SK-N-SH treated with all-trans-retinoic acid at 6 μM for 48 hours (cell line): ENCODE measurements at regions not wholly inside any gene's neighbourhood (a gene's known extent, or its start where the extent isn't known, plus 50 kb on each side); places are given as distances from the start of the nearest gene placed in this dataset.
A peak's percentile ranks its signal among the peaks of the same experiment; 100 is the strongest.

ENCODE experiments used
- ATAC-seq: fragments of 200-7000 bp; cut with Tn5 transposase; 3 replicates; pipeline ENCODE4 v1.9.1; 2020; ENCODE audit warnings: mild to moderate bottlenecking, moderate library complexity
- ARNTL ChIP-seq: fragments of 450-650 bp; formaldehyde crosslinking; IDR thresholded peaks from 2 replicates; pipeline ENCODE4 v1.5.0; 2020; ENCODE audit warnings: low read depth, mild to moderate bottlenecking, moderate library complexity, borderline replicate concordance
- BACH2 ChIP-seq: fragments of 250-450 bp; sonication (Bioruptor Pico); IDR thresholded peaks from 2 replicates; pipeline ENCODE4 v1.9.0; 2021; ENCODE audit warnings: mild to moderate bottlenecking, borderline replicate concordance
- CREB5 ChIP-seq: fragments of 250-450 bp; sonication (Bioruptor Pico); IDR thresholded peaks from 2 replicates; pipeline ENCODE4 v1.5.1; 2020; ENCODE audit warnings: low read depth, mild to moderate bottlenecking, moderate library complexity
- CSDC2 ChIP-seq: fragments of 250-450 bp; sonication (Bioruptor Pico); IDR thresholded peaks from 2 replicates; pipeline ENCODE4 v1.5.0; 2020; ENCODE audit warnings: mild to moderate bottlenecking, moderate library complexity
- ESRRG ChIP-seq: fragments of 250-450 bp; sonication (Bioruptor Pico); IDR thresholded peaks from 2 replicates; pipeline ENCODE4 v1.6.1; 2021; ENCODE audit warnings: mild to moderate bottlenecking
- GLIS3 ChIP-seq: fragments of 250-450 bp; sonication (Bioruptor Pico); IDR thresholded peaks from 2 replicates; pipeline ENCODE4 v1.5.0; 2020; ENCODE audit warnings: mild to moderate bottlenecking, moderate library complexity
- ISL1 ChIP-seq: fragments of 250-450 bp; sonication (Bioruptor Pico); IDR thresholded peaks from 2 replicates; pipeline ENCODE4 v2.1.2; 2022; ENCODE audit warnings: mild to moderate bottlenecking, moderate library complexity
- OSR1 ChIP-seq: fragments of 250-450 bp; sonication (Bioruptor Pico); IDR thresholded peaks from 2 replicates; pipeline ENCODE4 v1.8.0; 2022; ENCODE audit warnings: moderate library complexity, mild to moderate bottlenecking, inconsistent platforms
- PATZ1 ChIP-seq: fragments of 250-450 bp; sonication (Bioruptor Pico); IDR thresholded peaks from 2 replicates; pipeline ENCODE4 v1.8.0; 2020; ENCODE audit warnings: mild to moderate bottlenecking, moderate library complexity, borderline replicate concordance
- PPARA ChIP-seq: fragments of 250-450 bp; sonication (Bioruptor Pico); IDR thresholded peaks from 2 replicates; pipeline ENCODE4 v1.5.0; 2020; ENCODE audit warnings: mild to moderate bottlenecking, borderline replicate concordance
- SNAI2 ChIP-seq: fragments of 250-450 bp; sonication (Bioruptor Pico); IDR thresholded peaks from 2 replicates; pipeline ENCODE4 v1.5.0; 2020; ENCODE audit warnings: mild to moderate bottlenecking, moderate library complexity
- TCF4 ChIP-seq: fragments of 250-450 bp; sonication (Bioruptor Pico); IDR thresholded peaks from 2 replicates; pipeline ENCODE4 v1.8.0; 2021; ENCODE audit warnings: mild to moderate bottlenecking, moderate library complexity, borderline replicate concordance
- TOX ChIP-seq: fragments of 250-450 bp; sonication (Bioruptor Pico); IDR thresholded peaks from 2 replicates; pipeline ENCODE4 v1.8.0; 2021; ENCODE audit warnings: mild to moderate bottlenecking, moderate library complexity, borderline replicate concordance
- TSHZ2 ChIP-seq: fragments of 250-450 bp; sonication (Bioruptor Pico); IDR thresholded peaks from 2 replicates; pipeline ENCODE4 v1.5.0; 2020; ENCODE audit warnings: mild to moderate bottlenecking, moderate library complexity
- ZC3H10 ChIP-seq: fragments of 250-450 bp; sonication (Bioruptor Pico); IDR thresholded peaks from 2 replicates; pipeline ENCODE4 v1.5.1; 2021; ENCODE audit warnings: mild to moderate bottlenecking, moderate library complexity
- ZFP3 ChIP-seq: fragments of 250-450 bp; sonication (Bioruptor Pico); IDR thresholded peaks from 2 replicates; pipeline ENCODE4 v1.5.0; 2020; ENCODE audit warnings: mild to moderate bottlenecking, moderate library complexity
- ZFP30 ChIP-seq: fragments of 450-650 bp; formaldehyde crosslinking; IDR thresholded peaks from 2 replicates; pipeline ENCODE4 v1.5.0; 2022; ENCODE audit warnings: mild to moderate bottlenecking, moderate library complexity
- ZNF565 ChIP-seq: fragments of 450-650 bp; formaldehyde crosslinking; conservative IDR thresholded peaks from 2 replicates; pipeline ENCODE4 v1.5.0; 2020; ENCODE audit warnings: low read depth, mild to moderate bottlenecking, moderate library complexity
- ZNF70 ChIP-seq: fragments of 450-650 bp; formaldehyde crosslinking; IDR thresholded peaks from 2 replicates; pipeline ENCODE4 v1.5.0; 2020; ENCODE audit warnings: mild to moderate bottlenecking, moderate library complexity
- ZNF8 ChIP-seq: fragments of 450-650 bp; formaldehyde crosslinking; IDR thresholded peaks from 2 replicates; pipeline ENCODE4 v1.5.0; 2020; ENCODE audit warnings: mild to moderate bottlenecking, moderate library complexity
- TF ChIP-seq, protein P1 (sequence below): fragments of 250-450 bp; sonication (Bioruptor Pico); IDR thresholded peaks from 2 replicates; pipeline ENCODE4 v1.8.0; 2021; ENCODE audit warnings: low read depth, mild to moderate bottlenecking, moderate library complexity, borderline replicate concordance
- TF ChIP-seq, protein P2 (sequence below): fragments of 250-450 bp; sonication (Bioruptor Pico); IDR thresholded peaks from 2 replicates; pipeline ENCODE4 v1.5.1; 2021; ENCODE audit warnings: mild to moderate bottlenecking, moderate library complexity

DNA sequence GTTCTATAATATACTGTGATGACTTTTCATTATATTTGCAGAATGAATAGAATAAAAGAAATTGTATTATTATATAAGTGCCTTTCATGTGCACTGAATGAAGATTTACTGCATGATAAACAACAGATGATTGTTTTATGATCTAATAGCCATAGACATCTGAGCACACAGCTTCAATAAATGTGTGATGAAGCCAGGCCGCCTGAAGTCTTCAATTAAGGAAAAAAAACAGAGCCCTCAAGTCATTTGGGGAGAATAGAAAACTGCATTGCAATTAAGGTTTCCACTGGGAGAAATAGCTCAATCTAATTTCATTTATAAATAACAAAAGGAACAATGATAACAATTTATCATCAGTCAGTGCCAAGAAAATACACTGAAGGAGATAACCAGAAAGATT lies 955.2 kb downstream of the FSTL5 start (continued):
- TF ChIP-seq, protein P1, sequence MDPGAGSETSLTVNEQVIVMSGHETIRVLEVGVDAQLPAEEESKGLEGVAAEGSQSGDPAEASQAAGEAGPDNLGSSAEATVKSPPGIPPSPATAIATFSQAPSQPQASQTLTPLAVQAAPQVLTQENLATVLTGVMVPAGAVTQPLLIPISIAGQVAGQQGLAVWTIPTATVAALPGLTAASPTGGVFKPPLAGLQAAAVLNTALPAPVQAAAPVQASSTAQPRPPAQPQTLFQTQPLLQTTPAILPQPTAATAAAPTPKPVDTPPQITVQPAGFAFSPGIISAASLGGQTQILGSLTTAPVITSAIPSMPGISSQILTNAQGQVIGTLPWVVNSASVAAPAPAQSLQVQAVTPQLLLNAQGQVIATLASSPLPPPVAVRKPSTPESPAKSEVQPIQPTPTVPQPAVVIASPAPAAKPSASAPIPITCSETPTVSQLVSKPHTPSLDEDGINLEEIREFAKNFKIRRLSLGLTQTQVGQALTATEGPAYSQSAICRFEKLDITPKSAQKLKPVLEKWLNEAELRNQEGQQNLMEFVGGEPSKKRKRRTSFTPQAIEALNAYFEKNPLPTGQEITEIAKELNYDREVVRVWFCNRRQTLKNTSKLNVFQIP (CRISPR knock-in tag): no peak
- no peak for TF ChIP-seq ZC3H10
- no peak for TF ChIP-seq TOX (CRISPR knock-in tag)
- 0 out of 2 replicates have a peak, but pooled peaks have one; percentile 54 for TF ChIP-seq TSHZ2 (CRISPR knock-in tag)
- no peak for TF ChIP-seq SNAI2
- TF ChIP-seq OSR1 (CRISPR knock-in tag): no peak
- no peak for TF ChIP-seq BACH2 (CRISPR knock-in tag)
- no peak for TF ChIP-seq GLIS3 (CRISPR knock-in tag)
- TF ChIP-seq ZFP3 (CRISPR knock-in tag): no peak
- TF ChIP-seq ZNF70: no peak

- ATAC-seq: no peak
- TF ChIP-seq ARNTL (CRISPR knock-in tag) (no peak), TSHZ2 (CRISPR knock-in tag) (no peak), ZFP3 (CRISPR knock-in tag) (no peak), CSDC2 (CRISPR knock-in tag) (no peak), TOX (CRISPR knock-in tag) (no peak), BACH2 (CRISPR knock-in tag) (no peak), PPARA (CRISPR knock-in tag) (no peak), PATZ1 (no peak), ZFP30 (CRISPR knock-in tag) (no peak), ISL1 (CRISPR knock-in tag) (no peak), ZNF70 (no peak), TCF4 (CRISPR knock-in tag) (no peak), SNAI2 (no peak), ZNF565 (CRISPR knock-in tag) (no peak), OSR1 (CRISPR knock-in tag) (no peak)
These were observed 957.2 kb downstream of the FSTL5 start for GRCh38 chr4:161206528-161207080.

GRCh38 chr4:161203865-161204264 lies 959.9 kb downstream of the FSTL5 start:
- no peak for ATAC-seq
- TF ChIP-seq, protein P1 (CRISPR knock-in tag): no peak
- TF ChIP-seq CREB5 (CRISPR knock-in tag) (no peak), OSR1 (CRISPR knock-in tag) (no peak), ISL1 (CRISPR knock-in tag) (no peak), SNAI2 (no peak), ZFP30 (CRISPR knock-in tag) (no peak), TCF4 (CRISPR knock-in tag) (no peak), PPARA (CRISPR knock-in tag) (no peak), ESRRG (CRISPR knock-in tag) (no peak), ARNTL (CRISPR knock-in tag) (no peak), ZFP3 (CRISPR knock-in tag) (no peak), ZNF70 (no peak), ZNF8 (CRISPR knock-in tag) (no peak)
- TF ChIP-seq, protein P2, sequence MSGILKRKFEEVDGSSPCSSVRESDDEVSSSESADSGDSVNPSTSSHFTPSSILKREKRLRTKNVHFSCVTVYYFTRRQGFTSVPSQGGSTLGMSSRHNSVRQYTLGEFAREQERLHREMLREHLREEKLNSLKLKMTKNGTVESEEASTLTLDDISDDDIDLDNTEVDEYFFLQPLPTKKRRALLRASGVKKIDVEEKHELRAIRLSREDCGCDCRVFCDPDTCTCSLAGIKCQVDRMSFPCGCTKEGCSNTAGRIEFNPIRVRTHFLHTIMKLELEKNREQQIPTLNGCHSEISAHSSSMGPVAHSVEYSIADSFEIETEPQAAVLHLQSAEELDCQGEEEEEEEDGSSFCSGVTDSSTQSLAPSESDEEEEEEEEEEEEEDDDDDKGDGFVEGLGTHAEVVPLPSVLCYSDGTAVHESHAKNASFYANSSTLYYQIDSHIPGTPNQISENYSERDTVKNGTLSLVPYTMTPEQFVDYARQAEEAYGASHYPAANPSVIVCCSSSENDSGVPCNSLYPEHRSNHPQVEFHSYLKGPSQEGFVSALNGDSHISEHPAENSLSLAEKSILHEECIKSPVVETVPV (CRISPR knock-in tag): no peak
